ENCODE measurements at regions not wholly inside any gene's neighbourhood (a gene's known extent, or its start where the extent isn't known, plus 50 kb on each side); places are given as distances from the start of the nearest gene placed in this dataset.
"Not testable (repeated sequence)": the region's sequence is repeated elsewhere in the genome, so short reads cannot be mapped to it uniquely, and the experiment has no call there.

DNA sequence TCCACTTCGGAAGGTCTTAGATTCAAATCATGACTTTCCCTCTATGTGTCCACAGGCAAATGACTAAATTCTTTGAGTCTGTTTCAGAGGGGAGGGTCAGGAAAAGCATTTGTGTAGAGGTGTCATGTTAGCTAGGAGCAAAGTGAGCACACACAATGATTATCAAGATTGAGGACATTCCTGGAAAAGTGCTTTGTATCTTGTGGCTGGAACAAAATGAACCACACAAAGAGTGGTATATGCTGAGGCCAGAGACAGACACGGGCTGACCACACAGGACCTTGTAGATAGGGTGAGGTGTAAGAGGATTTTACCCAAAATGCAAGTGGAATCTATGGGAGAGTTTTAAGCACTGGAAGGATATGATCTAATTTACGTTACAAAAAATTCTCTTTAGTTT, 245.3 kb upstream of the NMUR2 start:
- intact Hi-C loops (cut with DNase I): no loop called here

GRCh38 chr5:152659470-152659869, 254.4 kb upstream of the NMUR2 start:
- H3K4me3 ChIP-seq; H3K27ac ChIP-seq; H3K36me3 ChIP-seq; H3K9me3 ChIP-seq; DNase-seq (ENCODE audit: low spot score in 2 of 2); H3K27me3 ChIP-seq; intact Hi-C loops (cut with DNase I); H3K4me1 ChIP-seq: not testable (repeated sequence)

More for the DNA sequence above, 245.3 kb upstream of the NMUR2 start:
- no peaks in the 10 kb centered on the region for H3K36me3 ChIP-seq
- H3K27ac ChIP-seq: peak overlapping the region; percentile 37 to 62
- H3K27me3 ChIP-seq: no peaks in the 10 kb centered on the region
- TF ChIP-seq CTCF (IDR thresholded peaks at IDR 0.05): no peak
- H3K4me3 ChIP-seq: no peak overlapping the region
- no peaks in the 10 kb centered on the region for H3K9me3 ChIP-seq
- H3K4me1 ChIP-seq: peaks cover 0 to 8% of the 10 kb centered on the region in 2 donors
- DNase-seq (ENCODE audit: low spot score in 2 of 2): no peak

DNA sequence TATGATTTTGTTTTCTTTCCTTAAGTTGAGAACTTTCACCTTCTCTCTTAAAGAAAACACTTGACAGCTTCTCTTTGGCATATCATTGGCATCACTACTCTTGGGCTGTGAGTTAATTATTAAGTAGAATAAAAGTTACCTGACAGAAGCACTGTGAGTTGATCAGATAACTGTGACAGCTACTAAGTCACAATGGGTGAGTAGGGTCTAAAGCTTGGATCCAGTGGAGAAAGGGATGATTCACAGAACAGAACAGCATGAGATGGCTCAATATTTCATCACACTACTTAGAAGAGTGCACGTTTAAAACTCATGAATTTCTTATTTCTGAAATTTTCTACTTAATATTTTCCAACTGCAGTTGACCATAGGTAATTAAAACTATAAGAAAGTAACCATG, 268.5 kb upstream of the NMUR2 start:
- no peak for DNase-seq (ENCODE audit: low spot score in 2 of 2)
- no peak for TF ChIP-seq CTCF (IDR thresholded peaks at IDR 0.05)

DNA sequence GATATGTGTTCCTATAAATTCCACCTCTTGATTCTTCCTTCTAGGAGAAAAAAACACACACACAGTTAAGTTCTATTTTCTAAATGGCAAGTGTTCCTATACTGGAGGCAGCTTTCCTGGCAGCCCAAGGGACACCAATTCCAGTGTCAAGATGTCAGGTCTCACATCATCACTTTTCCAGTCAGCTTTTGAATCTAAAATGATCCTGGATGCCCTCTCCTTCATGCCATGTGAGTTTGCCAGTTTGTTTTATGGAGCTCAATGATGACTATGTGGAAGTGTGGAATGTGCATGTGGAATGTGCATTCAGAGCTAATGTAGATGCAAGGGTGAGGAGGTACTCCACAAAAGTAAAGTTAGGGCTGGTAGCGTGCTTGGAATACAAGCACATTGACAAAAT, 269.3 kb upstream of the NMUR2 start:
- no peaks in the 10 kb centered on the region for H3K27me3 ChIP-seq
- no peak for DNase-seq (ENCODE audit: low spot score in 2 of 2)
- no peak for TF ChIP-seq CTCF (IDR thresholded peaks at IDR 0.05)
- intact Hi-C loops (cut with DNase I): no loop called here
- no peak overlapping the region for H3K27ac ChIP-seq
- H3K4me1 ChIP-seq: no peaks in the 10 kb centered on the region
- H3K36me3 ChIP-seq: no peaks in the 10 kb centered on the region
- H3K9me3 ChIP-seq: no peaks in the 10 kb centered on the region
- H3K4me3 ChIP-seq: no peak overlapping the region

More for the DNA sequence above, 268.5 kb upstream of the NMUR2 start:
- Histone ChIP-seq H3K4me1 (no peaks in the 10 kb centered on the region), H3K27me3 (no peaks in the 10 kb centered on the region), H3K36me3 (no peaks in the 10 kb centered on the region), H3K27ac (no peak overlapping the region), H3K4me3 (no peak overlapping the region), H3K9me3 (no peaks in the 10 kb centered on the region)
- intact Hi-C loops (cut with DNase I): no loop called here

- Histone ChIP-seq H3K27me3 (no peaks in the 10 kb centered on the region), H3K4me3 (no peak overlapping the region), H3K27ac (no peak overlapping the region), H3K9me3 (no peaks in the 10 kb centered on the region), H3K36me3 (no peaks in the 10 kb centered on the region), H3K4me1 (no peaks in the 10 kb centered on the region)
- no peak for DNase-seq (ENCODE audit: low spot score in 2 of 2)
- intact Hi-C loops (cut with DNase I): no loop called here
- TF ChIP-seq CTCF (IDR thresholded peaks at IDR 0.05): no peak
Observed at GRCh38 chr5:152676196-152676595, 271.1 kb upstream of the NMUR2 start.

DNA sequence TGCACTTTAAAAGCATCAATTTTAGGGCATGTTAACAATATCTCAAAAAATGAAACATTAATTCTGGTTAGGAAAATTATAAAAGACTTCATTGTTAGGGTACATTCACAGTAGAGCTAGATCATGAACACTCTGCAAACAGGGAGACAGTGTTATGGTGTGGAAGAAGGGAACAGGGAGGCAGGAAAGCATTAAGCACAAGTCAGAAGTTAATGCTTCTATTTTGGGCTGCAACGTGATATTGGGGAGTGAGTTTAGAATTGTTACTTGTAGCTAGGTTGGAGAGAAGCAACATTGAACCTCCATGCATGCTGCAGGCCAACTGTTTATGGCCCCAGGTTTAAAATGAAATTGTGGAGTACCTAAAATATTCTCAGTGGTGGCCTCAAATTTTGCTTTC, 278.1 kb upstream of the NMUR2 start:
- Histone ChIP-seq H3K36me3 (no peaks in the 10 kb centered on the region), H3K9me3 (no peaks in the 10 kb centered on the region), H3K4me1 (no peaks in the 10 kb centered on the region), H3K27ac (peak overlapping the region in 1 of 2 donors; percentile 55), H3K4me3 (no peak overlapping the region), H3K27me3 (no peaks in the 10 kb centered on the region)
- DNase-seq (ENCODE audit: low spot score in 2 of 2): no peak
- intact Hi-C loops (cut with DNase I): no loop called here
- no peak for TF ChIP-seq CTCF (IDR thresholded peaks at IDR 0.05)
